Skin of body (tissue), 1 donor: ENCODE measurements at regions not wholly inside any gene's neighbourhood (a gene's known extent, or its start where the extent isn't known, plus 50 kb on each side); places are given as distances from the start of the nearest gene placed in this dataset.

Experiments used
- DNase-seq: peaks from one replicate; lab custom pipeline; 2025; lab: John Stamatoyannopoulos, UW

DNA sequence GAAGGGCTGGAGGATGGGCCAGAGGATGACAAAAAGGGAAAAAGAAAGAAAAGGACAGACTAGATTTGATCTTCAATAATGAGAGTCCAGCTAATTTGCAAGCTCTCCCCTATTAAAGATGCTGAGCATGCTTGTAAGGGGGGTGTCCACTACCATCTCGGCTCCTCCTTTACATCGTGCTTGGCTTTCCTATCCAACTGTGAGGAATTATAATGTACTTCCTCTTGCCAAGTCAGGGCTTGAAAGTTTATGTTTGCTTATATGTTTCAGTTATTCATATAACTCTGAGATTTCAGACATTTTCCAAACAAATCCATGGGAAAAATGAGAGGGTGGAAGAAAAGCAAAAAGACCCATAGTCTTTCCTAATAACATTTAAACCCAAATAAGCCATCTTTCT is 387.1 kb downstream of the METTL15 start:
- no peak for DNase-seq

DNA sequence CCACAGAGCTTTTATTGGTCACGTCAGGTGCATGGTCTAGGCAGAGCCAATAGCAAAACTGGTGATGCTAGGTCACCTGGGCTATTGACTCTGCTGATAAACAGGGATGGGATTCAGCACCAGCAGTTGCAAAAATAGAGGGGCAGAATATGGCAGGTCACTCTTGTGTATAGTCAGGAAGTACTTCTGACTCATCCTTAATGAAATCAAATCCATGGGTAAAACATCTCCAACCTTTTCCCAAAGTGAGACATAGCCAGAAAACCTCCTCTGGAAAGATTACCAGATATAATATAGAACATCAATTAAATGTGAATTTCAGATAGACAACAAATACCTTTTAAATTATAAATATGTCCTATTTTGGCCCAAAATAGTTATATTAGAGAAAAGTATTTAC is 383.2 kb downstream of the METTL15 start:
- no peak for DNase-seq

DNA sequence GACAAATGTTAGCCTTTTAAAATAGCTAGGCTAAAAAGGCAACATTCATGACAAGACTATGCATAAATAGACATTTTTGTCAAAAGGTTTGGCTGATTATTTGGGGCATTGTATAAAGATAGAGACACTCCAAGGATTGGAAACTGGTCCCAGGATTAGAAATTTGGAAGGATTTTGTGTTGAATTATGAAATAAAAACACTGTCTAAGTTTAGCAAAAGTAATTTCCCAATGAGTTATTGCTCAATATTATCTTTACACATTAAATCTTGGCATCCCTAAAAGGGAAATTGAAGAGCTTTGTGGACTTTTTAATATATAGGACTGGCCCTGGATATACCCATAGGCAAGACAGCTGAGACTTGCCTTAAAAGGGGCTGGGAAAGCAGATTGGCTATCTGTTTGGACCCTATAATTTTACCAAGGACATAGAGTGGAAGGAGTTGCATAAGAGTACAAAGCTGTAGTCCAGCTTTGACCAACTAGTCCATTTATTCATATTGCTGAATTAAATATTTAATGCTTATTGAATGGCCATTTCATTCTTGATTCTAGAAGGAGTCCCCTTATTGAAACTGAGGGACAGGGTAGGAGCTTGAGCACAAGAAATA is 382.7 kb downstream of the METTL15 start:
- DNase-seq = no peak

DNA sequence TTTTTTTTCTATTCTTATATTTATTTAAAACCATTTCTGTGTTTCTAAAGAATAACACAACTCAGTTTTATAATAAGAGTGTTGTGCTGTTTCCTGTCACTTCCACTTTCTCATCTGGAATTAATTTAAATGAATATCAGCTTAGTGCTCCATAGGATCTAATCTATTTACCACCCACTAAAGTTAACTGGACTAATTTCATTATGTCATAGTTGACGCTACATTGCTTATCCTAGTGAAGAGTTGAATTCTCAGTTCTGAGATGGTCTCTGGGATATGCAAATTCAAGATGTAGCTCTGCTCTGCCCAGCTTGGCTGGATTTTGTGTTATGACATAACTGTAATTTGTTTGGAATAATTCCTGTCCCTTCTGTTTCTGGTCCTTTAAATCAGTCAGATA is 380.1 kb downstream of the METTL15 start:
- DNase-seq = no peak

DNA sequence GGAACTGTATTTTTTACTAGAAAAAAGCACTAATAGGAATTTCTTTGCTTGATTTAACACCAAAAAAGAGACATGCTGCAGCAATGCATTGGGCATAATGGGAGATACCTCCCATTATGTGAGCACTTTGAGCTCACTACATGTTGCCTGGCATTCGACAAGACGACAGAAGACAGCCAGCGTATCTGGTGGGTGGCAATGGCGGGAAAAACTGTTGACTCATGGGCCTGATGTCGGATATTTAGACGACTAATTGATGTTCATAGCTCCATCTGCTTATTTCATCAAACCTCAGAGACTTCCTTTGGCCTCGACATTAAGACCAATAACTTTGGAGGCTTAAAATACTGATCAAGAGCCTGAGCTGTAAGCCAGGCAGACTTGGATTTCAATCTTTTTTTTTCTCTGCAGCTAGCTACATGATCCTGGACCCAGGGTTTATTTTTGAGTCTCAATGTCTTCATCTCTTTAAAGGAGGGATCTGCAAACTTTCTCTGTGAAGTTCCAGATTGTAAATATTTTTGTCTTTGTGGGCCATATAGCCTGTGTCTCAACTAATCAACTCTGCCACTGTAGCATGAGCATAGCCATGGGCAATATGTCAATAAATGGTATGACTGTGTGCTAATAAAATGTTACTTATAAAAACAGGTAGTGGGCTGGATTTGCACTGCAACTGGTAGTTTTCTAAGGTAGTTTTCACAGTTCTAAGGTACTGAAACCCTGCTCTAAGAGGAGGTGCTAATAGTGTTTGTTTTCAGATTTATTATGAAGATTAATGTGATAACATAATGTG is 375.1 kb downstream of the METTL15 start:
- no peak for DNase-seq

DNA sequence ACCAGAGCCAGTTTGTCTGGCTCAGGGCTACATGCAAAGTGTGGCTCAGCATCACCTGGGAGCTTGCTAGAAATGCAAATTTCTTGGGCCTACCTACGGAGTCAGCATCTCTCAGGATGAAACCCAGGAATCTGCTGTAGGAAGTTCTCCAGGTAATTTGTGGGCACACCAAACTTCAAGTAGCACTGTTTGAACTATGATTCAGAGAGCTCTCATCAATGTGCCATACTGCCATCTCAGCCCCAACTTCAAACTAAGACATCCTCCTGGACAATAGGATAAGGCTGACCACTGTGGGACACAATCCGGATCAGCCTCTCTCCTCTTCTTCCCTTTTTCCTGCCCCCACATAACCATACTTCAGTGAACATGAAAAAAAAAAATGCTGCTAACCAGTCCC is 374.5 kb downstream of the METTL15 start:
- no peak for DNase-seq

DNA sequence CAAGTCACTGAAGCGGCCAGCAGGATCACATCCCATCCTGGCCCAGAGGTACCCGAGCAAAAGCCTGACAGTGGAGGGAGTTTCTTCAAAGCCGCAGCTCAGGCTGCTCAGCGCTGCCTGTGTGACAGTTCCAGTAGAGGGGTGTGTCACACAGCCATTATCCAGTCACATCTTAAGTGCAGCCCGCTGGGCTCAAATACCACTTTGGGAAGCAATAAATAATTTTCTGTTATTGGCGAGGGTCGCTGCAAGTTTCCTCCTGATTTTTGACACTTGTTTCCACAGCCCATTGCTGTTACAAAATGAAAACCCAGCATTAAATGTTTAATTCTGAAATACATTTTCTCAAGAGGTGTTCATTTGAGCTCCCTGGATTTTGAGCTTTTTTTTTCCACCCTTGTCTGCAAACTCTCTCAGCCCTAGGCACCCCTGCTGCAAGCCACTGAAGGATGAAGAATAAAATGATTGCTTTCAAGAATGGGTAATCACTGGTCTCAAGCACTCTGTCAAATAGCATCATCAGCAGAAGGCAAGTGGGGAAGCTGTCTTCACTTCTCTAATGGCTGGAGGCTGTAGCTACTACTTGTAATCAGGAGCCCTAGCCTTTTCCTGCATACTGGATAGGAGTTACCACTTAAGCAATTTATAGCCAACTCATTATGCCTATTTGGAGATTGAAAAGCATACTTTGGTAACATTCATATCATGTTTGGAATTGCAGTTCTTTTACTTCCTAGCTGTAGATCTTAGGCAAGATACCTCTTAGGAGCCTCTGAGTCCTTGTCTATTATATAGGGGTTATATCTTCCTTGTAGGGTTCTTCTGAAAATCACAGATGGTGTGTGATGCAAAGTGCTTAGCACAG is 373.7 kb downstream of the METTL15 start:
- DNase-seq = no peak

DNA sequence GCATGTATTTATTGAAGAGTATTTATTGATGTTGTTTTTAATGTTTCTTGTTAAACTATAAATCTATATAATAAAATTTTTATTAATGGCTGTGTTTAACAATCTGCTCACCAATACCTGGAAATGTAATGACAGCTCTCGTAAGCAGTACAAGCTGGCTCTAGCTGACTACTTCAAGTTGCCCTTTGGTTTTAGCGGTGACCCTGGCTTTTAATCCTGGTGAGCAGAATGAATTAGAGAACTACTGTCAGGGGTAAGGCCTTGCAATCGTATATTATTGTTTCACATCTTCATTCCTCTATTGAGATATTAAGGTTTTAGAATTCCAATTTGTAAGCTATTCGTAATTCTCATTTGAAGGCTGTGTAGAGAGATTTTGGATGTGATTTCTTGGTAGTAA is 372.2 kb downstream of the METTL15 start:
- no peak for DNase-seq

DNA sequence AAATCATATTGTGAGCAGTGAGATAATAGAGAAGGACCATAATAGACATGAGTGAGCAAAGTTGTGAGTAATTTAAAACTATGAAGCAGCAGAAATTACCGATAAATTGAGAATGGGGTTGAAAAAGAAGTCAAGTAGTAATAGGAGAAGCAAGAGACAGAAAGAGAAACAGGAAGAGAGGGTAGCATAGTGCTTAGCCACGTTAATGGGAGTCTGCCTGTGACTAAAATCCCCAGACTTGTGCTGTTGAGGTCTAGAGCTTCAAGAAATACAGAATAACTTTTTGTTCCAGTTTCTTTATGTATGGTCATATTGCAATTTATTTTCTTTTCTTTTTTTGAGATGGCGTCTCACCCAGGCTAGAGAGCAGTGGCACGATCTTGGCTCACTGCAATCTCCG is 368.7 kb downstream of the METTL15 start:
- no peak for DNase-seq

DNA sequence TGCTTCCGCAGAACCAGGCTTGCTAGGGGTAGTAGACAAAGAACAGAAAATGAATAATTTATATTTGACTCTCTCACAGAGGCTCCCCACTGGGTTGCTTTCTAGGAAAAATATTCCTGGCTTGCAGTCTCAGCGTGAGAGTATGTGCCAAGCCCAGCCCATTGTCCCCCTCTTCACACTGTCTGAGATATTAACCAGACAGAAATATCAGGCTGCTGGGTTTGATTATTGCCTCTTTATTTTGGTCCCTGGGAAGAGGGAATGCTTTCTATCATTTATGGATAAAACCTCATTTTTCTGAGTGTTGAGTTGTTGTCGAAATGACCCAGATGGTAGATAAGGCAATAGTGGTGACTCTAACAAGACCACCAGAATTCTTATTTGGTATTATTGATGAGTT is 367.9 kb downstream of the METTL15 start:
- peak; percentile 66 for DNase-seq

DNA sequence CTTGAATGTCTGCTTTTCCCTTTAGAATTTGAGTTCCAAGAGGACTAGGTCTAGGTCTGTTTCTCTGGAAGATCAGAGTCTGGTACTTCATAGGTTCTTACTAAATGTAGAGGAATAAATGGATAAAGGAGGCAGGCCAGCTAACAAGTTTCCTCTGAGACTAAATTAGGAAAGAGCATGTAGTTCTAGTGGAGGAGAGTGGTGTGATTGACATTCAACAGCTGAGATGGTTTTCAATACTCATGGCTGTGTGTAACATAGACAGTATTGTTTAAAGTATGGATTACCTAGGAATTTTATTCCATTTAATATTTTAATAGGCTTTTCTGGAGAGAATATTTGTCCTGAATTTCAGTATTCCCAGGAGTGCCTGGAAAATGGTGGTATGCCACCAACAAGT is 364.7 kb downstream of the METTL15 start:
- DNase-seq = no peak

DNA sequence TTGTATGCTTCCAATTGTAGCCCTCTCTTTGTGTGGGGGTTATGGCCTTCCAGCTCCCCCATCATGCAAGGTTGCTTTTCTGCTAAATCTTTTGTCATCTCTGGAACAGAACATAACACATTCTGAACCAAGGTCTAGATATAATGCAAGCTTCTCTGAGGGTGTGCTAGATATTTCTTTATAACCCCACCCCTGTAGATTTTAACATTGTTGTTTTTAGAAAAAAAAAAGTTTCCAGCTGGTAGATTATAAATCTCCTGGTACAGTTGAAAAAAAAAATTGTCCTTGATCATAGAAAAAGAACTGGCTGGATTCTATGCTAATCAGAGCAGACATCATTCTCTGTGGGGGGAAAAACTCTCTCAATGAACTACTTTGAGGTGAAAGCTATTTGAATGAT is 363.3 kb downstream of the METTL15 start:
- DNase-seq = no peak

DNA sequence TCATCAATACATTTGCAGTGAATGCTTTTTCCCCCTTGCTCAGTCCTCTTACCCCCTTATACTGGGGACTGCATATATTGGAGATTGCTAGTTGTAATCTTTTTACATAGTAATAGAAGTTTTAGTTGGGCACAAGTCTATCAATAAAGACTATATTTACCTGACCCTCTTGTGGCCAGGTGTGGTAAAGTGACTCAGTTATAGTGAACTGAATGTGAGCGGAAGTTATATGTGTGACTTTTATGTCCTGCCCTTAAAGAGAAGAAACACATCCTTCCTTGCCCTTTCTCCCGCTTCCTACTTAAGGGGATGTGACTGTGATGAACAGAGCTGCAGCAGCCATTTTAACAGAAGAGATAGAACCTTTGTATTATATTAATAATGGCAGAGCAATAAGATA is 362.0 kb downstream of the METTL15 start:
- no peak for DNase-seq

DNA sequence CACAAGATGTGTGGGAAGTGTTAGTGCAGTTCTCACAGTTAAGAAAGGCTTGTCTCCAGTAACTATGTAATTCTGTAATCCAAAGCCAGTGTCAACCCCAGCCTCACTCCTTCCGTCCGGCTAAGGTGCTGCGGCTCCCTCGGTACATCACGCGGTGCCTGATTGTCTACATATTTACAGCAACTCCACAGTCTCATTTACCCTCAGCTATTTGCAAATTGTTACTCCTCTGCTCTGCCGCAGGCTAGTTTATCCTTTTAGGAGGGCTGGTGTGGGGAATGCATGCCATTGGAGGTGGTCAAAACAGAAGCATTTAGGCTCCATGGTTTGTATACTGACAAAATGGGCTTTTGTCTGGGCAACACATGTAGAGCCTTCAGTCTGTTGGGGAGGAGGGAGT is 358.3 kb downstream of the METTL15 start:
- DNase-seq = no peak

DNA sequence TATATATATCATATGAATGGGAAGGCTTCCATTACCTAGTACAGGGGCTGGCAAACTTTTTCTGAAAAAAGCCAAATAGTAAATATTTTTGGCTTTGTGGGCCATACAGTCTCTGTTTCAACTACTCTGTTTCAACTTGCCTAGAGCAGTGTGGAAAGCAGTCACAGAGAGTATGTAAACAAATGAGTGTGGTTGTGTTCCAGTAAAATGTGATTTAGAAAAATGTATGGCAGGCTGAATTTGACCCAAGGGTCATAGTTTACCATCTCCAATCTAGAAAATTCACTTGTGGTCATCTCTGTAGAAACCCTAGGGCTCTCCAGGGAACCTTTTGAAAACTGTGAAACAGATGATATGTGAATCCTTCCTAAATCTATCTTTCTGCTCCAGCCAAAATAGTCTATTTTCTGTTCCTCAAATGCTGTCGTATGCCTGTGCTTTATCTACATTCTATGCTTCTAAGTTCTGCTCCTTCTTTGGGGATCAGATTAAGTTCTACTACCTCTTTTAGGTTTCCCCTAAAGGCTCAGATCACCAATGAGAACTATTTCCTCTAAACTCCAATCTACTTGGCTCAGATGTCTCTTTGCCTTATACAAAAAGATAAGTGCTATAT is 356.2 kb downstream of the METTL15 start:
- no peak for DNase-seq

DNA sequence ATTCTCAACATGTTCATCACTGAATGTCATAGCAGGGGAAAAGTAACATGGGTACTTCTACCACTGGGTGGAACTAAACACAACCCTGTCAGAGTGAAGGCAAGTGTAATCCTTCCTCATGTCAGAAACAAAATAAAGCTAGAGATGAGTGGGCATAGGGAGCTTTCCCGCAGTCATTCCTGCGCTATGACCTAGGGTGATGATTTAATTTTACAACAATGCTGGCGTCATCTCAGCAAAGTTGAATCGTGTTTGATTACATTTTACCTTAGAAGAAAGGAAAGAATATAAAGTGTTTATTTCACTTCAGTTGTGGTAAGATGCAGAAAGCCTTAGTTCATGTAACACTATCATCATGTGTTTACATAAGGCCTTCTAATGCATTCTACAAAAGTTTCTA is 355.6 kb downstream of the METTL15 start:
- DNase-seq = no peak

DNA sequence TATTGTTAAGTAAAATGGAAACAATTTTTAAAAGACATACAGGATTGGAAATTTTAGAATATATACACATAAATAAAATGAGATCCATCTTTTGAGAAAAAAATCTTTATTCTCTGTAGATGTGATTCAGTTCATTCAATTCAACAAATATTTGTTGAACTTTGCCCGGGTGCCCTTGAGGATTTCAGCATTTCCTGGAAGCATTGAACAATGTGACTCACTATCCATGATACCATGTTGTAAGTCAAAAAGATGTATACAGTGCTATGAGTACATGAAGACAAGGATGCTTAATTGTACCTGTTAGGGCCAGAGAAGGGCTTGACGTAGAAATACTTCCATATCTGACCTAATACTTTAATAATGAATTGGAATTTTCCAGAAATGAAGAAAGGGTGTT is 353.7 kb downstream of the METTL15 start:
- DNase-seq = no peak

DNA sequence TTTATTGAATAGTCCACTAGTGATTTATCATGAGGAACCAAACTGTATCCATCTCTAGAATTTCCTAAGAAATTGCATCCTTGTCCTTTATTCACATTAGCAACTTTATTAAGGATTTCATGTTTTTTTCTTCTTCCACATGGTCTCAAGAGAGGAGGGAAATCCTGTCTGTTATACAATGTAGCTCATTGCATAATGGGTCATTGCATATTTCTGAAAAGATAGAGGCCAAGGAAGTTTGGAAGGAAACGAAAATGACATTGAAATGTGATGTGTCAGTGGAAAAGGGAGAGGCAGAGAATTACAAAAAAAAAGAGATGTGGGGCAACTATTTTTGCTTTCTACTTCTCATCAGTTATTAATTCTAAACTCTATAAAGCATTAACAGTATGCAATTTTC is 353.1 kb downstream of the METTL15 start:
- no peak for DNase-seq

DNA sequence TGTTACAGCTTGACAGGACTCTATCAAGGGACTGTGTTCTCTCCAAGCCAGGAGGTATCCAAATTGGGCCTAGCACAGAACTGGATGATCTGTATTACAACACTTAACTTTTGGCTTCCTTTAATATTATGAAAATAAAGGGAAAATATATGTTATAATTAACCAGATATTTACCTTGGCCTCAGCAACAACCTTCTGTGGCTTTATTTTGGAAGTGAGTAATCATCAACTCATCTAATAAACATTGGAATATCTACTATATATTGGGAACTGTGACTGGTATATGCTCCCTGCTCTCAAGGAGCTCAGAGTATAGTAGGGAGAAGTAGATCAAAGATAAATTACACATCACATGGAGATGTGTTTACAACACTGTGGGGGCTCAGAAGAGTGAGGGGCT is 352.2 kb downstream of the METTL15 start:
- DNase-seq = no peak

DNA sequence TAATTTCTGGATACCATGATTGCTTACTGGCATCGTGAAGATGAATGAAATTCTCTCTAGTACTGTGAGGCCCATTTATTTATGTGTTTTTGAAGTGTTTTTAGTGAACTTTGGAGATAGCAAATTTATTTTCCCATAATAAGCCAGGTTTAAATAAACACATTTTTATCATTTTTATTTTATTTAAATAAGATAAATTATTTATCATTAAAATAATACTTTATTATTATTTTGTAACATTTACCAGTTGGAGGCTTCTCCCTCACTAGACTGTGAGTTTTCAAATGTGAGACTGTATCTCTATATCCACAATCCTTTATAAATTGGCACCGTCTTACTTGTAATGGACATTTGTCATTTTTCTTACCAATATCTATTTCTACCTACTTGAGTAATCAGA is 351.7 kb downstream of the METTL15 start:
- no peak for DNase-seq

DNA sequence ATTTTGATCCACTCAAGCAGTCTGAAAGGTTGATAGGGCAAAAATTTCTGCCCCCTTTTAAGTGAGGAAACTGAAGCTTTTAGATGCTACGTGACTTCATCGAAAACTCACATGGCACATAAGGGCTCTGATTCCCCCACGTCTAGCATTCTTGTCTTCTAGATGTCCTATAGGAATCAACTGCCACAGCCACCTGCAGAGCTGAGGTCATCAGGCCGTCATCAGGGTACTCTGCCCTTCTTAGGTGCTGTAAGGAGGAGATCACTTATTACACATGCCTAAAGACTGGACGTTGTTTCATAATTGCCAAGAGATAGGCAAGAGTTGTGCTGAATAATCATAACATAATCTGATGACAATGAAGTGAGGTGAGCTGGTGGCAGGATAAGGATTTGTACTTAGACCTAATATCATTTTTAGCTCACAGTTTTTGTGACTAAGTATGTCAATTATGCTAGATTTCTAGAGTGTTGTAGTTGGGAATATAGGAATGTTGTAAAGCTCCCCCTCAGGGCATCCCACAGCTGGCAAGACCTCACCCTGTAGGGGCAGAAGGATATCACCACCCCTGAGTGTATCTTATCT is 349.4 kb downstream of the METTL15 start:
- no peak for DNase-seq

DNA sequence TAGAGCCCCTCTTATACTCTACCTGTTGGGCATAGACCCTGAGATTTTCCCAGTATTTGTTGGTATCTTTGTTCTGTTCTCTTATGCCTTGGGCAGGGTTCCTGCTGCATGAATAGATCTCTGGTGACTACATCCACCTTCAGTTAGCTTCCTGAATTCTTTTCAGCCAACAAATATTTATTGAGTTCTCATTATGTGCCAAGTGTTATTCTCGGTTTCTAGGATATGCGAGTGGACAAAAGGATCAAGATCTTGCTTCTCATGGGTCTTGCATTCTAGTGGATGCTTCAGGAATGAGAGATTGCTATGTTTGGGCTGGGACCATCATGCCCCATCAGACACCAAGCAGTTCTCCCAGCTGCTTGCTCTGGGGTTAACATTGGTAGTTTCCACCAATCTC is 340.0 kb downstream of the METTL15 start:
- no peak for DNase-seq
